Spleen (tissue), 7 donors: ENCODE measurements at regions not wholly inside any gene's neighbourhood (a gene's known extent, or its start where the extent isn't known, plus 50 kb on each side); places are given as distances from the start of the nearest gene placed in this dataset.

ENCODE experiments used
- CTCF ChIP-seq, 11 experiments: fragments of 200-600 bp in 7 of 11; fragments of 450-650 bp in 4 of 11; sonication (generic) in 4 of 11; IDR thresholded peaks in 8 of 11; conservative IDR thresholded peaks in 3 of 11; 1 replicate in 7 of 11; 2 replicates in 4 of 11; pipeline versions ENCODE4 v1.4.0 to v1.8.0; 2016 to 2021; ENCODE audit warnings: antibody characterized with exemption in 11 of 11, inconsistent platforms in 4 of 11, mild to moderate bottlenecking in 1 of 11
- POLR2A ChIP-seq, 3 donors: fragments of 450-650 bp; IDR thresholded peaks; one replicate each; pipeline ENCODE4 v1.5.1; 2017; ENCODE audit warnings: antibody characterized with exemption in 3 of 3, mild to moderate bottlenecking in 1 of 3
- POLR2AphosphoS5 ChIP-seq, 3 donors: sonication (generic); formaldehyde crosslinking; IDR thresholded peaks; one replicate each; pipeline ENCODE4 v1.5.1; 2017; ENCODE audit warnings: antibody characterized with exemption in 3 of 3
- donor health status: DM: no; HTN: no; CAD: no; lungs with moderate emphysema.
- donor health status: DM: no; HTN: no; CAD: no.
- donor health status: DM: no; HTN: no; CAD: no.

GRCh38 chr5:61659221-61659696 is 327.2 kb downstream of the ZSWIM6 start:
- no peak for TF ChIP-seq CTCF (IDR thresholded peaks at IDR 0.05 in 8 of 11, conservative IDR thresholded peaks at IDR 0.05 in 3 of 11)
- no peak for TF ChIP-seq POLR2AphosphoS5 (IDR thresholded peaks at IDR 0.05)
- TF ChIP-seq POLR2A (IDR thresholded peaks at IDR 0.05) = no peak
